ENCODE measurements at regions not wholly inside any gene's neighbourhood (a gene's known extent, or its start where the extent isn't known, plus 50 kb on each side); places are given as distances from the start of the nearest gene placed in this dataset.

DNA sequence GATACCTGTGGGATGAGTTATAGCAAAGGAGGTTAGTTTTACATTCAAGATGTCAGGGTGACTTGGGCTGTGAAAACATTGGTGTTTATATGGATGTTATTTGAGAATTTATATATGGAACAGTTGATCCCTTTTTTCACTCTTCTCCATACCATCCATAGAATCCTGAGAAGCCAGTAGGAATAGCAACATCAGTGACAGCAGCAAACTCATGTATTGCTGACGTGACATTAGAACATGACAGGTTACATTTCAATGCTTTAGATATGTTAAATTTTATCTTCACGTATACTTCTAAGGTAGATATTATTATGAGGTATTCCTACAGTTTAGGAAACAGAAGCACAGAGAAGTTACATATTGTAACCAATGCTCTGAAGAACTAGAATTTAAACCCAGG, 745.2 kb upstream of the GCFC2 start:
- DNase-seq (ENCODE audit: low read depth in 2 of 2), result no peak

DNA sequence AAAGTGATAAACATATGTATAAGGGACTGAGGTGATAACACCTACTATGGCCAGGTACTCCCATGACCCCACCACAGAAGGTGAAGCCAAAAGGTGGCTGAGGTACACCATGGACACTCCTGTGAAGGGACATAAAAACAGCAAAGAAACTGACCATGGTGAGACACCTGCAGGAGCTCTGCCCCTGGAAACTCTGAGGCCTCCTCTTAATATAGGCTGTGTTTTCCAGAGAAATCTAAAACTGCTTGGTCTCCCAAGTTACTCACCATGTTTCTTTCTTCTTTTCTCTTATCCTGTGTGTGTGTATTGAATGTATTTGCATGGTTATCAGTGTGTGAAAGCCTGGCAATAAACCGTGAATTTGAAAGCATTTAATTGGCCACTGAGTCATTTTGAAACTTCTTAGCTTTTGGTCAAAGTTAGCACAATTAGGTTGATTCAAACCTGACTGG, 739.3 kb upstream of the GCFC2 start:
- no peak for DNase-seq (ENCODE audit: low read depth in 2 of 2)

DNA sequence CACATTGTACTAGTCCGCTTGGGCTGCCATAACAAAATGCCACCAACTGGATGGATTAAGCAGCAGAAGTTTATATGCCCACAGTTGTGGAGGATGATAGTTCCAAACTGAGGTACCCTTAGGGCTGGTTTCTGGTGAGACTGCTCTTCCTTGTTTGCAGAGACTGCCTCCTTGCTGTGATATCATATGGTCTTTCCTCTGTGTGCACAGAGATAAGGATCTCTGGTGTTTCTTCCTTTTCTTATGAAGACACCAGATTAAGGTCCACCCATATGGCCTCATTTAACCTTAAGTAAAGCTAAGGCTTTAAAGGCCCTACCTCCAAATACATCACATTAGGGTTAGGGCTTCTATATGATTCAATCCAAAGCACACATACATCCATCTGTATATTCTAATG, 738.2 kb upstream of the GCFC2 start:
- no peak for DNase-seq (ENCODE audit: low read depth in 2 of 2)

GRCh38 chr2:76447294-76447693, 736.6 kb upstream of the GCFC2 start:
- no peak for DNase-seq (ENCODE audit: low read depth in 2 of 2)

DNA sequence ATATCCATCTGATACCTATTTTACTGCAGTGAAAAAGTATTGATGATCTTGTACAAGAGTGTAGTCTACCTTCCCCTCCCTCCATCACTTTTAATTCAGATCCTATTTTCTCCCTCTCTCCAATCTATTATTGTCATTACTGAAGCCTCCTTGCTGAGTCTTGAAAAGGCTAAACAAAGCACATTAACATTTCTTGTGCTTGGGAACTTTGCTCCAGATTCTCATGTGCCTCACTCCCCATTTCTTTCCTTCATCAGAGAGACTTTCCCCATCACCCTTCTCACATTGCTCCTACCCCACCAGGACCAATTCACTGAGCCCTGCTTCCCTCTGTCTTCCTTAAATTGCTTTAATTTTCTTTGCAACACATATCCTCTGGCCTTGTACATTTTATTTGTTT, 736.2 kb upstream of the GCFC2 start:
- no peak for DNase-seq (ENCODE audit: low read depth in 2 of 2)

DNA sequence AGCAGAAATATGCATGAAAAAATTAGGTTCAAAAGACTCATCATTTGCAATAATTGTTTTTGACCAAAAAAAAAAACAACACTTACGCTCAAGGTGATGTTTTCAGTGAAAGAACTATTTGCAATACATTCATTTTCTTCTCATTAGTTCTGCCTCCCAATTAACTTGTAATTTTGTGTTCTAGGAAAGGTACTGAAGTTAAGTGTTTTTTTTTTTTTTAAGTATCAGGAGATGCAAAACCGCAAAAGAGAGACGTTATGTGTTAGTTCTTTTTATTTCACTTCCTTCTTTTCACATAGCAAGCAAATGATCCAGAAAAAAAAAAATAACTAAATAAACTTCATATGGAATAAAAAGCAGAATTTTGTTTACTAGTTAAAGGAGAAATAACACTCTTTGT, 735.2 kb upstream of the GCFC2 start:
- no peak for DNase-seq (ENCODE audit: low read depth in 2 of 2)

GRCh38 chr2:76444732-76445131, 734.0 kb upstream of the GCFC2 start:
- no peak for DNase-seq (ENCODE audit: low read depth in 2 of 2)

GRCh38 chr2:76437564-76437963, 726.8 kb upstream of the GCFC2 start:
- no peak for DNase-seq (ENCODE audit: low read depth in 2 of 2)

DNA sequence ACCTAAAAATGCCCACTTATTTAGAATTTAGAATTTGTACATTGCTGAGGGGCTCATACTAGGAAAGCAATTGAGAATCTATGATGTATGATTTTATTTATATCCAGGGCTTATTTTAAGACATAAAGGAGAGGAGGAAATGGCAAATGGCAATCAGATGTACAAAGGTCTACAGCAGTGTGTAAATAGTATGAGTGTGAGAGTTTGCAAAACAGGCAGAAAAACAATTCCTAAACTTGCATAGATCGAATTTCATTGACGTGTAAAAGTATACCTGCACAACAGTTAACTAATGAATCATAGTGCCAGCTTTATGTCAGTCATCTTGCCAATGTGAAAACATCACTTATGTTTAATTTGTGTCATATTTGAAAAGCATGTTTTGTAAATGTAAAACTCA, 718.7 kb upstream of the GCFC2 start:
- DNase-seq (ENCODE audit: low read depth in 2 of 2), result no peak

GRCh38 chr2:76427452-76427851, 716.7 kb upstream of the GCFC2 start:
- DNase-seq (ENCODE audit: low read depth in 2 of 2), result no peak

- DNase-seq (ENCODE audit: low read depth in 2 of 2), result no peak
Observed at GRCh38 chr2:76415821-76416220, 705.1 kb upstream of the GCFC2 start.

- DNase-seq (ENCODE audit: low read depth in 2 of 2), result no peak
Observed at GRCh38 chr2:76413436-76413835, 702.7 kb upstream of the GCFC2 start.

GRCh38 chr2:76406134-76406855, 695.6 kb upstream of the GCFC2 start:
- no peak for DNase-seq (ENCODE audit: low read depth in 2 of 2)

DNA sequence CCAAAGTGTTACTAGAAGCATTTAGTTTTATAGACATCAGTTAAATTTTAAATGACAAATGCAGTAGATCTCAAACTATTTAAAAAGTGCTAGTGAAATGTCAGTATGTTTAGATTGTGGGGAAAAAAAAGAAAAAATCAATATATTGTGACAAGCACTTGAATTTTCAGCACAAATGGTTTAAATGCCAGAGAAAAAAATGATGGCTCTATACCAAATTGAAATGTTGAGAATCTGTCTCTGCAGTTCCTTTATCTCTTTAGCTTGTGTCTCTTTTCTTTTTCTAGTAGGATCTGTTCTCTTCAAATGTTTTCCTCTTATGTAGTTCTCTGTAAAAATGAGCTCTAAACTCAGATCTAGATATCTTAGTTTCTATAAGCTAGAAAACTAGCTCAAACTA, 682.6 kb upstream of the GCFC2 start:
- no peak for DNase-seq (ENCODE audit: low read depth in 2 of 2)

DNA sequence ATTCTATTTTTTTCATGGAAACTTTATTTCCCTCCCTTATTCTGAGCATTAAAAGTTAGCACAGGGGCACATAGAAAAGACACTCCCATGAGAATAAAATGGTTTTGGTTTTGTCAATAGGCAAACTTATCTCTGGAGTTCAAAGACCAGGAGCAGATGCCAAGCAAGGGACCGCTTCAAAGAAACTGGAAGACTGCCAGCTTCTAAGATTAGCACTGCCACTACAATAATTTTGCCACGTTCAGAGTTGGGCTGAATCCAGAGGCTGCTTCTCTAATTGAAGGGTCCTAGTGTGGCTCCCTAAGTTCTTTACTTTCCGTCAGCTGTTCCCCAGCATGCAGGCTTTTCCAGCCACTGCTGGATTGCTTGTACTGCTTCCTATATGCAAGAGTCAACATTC, 681.0 kb upstream of the GCFC2 start:
- DNase-seq (ENCODE audit: low read depth in 2 of 2), result no peak

GRCh38 chr2:76387294-76387693, 676.6 kb upstream of the GCFC2 start:
- DNase-seq (ENCODE audit: low read depth in 2 of 2), result no peak

DNA sequence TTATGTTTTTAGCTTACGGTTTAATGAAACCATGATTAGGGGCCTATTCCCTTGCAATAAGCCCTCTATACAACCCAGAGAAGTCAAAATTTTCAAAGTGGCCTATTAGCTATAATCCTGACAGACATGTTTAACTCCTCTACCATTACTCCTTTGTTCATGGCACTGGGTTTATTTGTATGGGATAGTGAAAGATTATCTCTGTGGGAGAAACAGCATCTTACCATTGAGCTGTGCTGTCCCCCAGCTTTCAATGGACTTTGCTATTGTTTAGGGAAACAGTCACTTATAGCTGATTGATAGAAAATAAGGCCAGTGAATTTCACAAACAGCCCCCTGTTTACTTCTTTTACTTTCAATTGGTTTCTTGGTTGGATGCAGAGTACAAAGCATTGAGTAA, 675.2 kb upstream of the GCFC2 start:
- no peak for DNase-seq (ENCODE audit: low read depth in 2 of 2)

DNA sequence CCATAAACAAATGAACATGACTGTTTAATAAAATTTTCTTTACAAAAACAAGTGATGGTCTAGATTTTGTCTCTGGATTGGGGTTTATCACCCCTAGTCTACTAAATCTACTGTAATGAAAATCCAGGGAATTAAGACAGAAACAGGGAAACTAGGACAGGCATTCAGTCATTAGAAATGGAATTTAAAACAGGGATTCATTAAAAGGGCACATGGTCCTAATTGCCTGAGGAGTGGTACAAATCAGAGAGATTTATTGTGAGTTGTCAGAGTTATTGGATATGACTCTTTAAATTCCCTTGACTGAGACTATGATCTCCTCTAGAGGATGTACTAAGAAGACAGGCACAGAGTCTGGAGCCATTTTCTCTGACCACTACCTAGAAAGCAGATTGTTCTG, 670.9 kb upstream of the GCFC2 start:
- DNase-seq (ENCODE audit: low read depth in 2 of 2), result no peak

- DNase-seq (ENCODE audit: low read depth in 2 of 2), result no peak
Observed at GRCh38 chr2:76378140-76378539, 667.4 kb upstream of the GCFC2 start.

DNA sequence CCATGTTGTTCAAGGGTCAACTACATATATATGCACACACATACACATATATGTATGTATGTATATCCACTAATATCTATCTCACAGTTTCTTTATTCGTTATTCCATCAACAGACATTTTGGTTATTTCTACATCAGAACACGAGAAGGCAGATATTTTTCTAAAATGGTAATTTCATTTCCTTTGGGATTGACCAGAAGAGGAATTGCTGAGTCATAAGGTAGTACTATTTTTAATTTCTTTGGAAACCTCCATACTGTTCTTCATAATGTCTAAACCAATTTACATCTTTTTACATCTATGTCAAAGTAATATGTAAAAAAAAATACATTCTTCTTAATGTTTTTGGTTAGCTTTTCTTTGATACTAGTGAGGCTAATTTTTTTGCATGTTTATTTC, 630.7 kb upstream of the GCFC2 start:
- no peak for DNase-seq (ENCODE audit: low read depth in 2 of 2)

- no peak for DNase-seq (ENCODE audit: low read depth in 2 of 2)
Observed at GRCh38 chr2:76332871-76333270, 622.2 kb upstream of the GCFC2 start.

DNA sequence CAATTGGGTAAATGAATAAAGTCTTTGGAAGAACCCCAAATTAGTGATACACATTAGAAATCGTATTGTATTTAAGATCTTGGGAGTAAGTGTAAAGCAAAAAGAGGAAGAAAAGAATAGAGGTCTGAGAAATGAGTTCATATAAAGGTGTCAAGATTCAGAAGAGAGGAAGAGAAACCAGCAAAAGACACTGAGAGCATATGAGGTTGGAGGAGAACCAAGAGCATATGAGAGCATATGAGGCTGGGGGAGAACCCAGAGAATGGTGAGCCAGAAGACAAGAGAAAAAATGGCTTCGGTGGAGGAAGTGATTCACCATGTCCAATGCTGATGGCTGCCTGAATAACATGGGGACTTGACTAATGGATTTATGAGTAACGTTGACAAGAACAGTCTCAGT, 620.1 kb upstream of the GCFC2 start:
- no peak for DNase-seq (ENCODE audit: low read depth in 2 of 2)

DNA sequence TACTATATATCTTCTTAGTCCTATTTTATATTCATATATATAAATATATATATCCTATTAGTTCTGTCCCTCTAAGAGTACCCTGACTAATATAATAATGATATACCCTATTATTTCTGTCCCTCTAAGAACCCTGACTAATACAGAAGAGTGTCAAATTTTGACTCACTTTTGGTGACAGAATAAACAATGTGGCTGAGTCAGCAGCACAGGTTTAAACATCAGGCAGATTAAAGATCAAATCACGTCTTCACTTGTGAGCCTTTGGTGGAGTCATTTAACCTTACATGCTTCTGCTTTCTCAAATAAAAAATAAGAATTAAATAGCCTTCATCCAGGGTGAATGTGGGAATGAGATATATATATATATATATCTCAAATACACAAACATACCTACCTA, 615.9 kb upstream of the GCFC2 start:
- DNase-seq (ENCODE audit: low read depth in 2 of 2), result no peak

DNA sequence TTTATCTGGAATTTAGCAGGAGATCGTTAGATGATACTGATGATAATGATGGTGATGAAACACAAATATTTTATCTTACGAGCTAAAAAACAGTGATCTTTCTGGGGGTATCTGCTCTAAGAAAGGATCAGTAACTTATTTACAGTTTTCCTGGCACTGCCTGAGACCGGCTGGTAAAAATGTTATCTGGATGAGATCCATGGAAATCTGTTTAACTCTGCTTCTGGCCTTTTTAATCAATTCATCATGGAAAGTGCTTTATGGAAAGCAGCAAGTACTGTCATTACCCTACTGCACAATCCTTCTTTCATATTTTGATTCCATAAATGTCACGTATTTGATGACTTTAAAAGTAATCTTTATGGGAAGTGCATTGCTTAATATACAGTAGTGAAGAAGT, 612.7 kb upstream of the GCFC2 start:
- DNase-seq (ENCODE audit: low read depth in 2 of 2), result no peak

Data from dermis microvascular lymphatic vessel endothelial cell (primary cell).